ENCODE measurements at regions not wholly inside any gene's neighbourhood (a gene's known extent, or its start where the extent isn't known, plus 50 kb on each side); places are given as distances from the start of the nearest gene placed in this dataset.

- Histone ChIP-seq H3K9ac (ENCODE audit: low read length) (no peak overlapping the region), H3K18ac (ENCODE audit: low read length) (no peak overlapping the region), H4K12ac (ENCODE audit: low read depth, low read length) (no peak overlapping the region), H3K23ac (ENCODE audit: low read length) (no peak overlapping the region), H3K27me3 (ENCODE audit: insufficient read depth, low read length) (no peaks in the 10 kb centered on the region), H3K79me1 (ENCODE audit: low read length) (no peaks in the 10 kb centered on the region), H3K4ac (ENCODE audit: low read depth, low read length) (no peak overlapping the region), H3K4me1 (ENCODE audit: control insufficient read depth in 1 of 2, insufficient read depth in 2 of 2, low read length in 2 of 2) (no peaks in the 10 kb centered on the region), H4K91ac (ENCODE audit: low read depth, low read length) (no peak overlapping the region), H3K36me3 (ENCODE audit: control insufficient read depth in 1 of 2, insufficient read depth in 2 of 2, low read length in 2 of 2) (no peaks in the 10 kb centered on the region), H2AK5ac (ENCODE audit: low read length) (no peak overlapping the region), H3K79me2 (ENCODE audit: control insufficient read depth, insufficient read depth, low read length, poor library complexity) (no peaks in the 10 kb centered on the region), H3K27ac (ENCODE audit: low read depth, low read length) (no peak overlapping the region), H3K14ac (ENCODE audit: low read length) (no peak overlapping the region), H3K9me3 (ENCODE audit: insufficient read depth, low read depth, low read length) (no peaks in the 10 kb centered on the region), H2AFZ (ENCODE audit: insufficient read depth, low read length, poor library complexity) (no peak overlapping the region), H2BK12ac (ENCODE audit: low read length) (no peak overlapping the region), H4K8ac (ENCODE audit: low read depth, low read length) (no peak overlapping the region), H2BK120ac (ENCODE audit: insufficient read depth, low read length, poor library complexity) (no peak overlapping the region), H2BK5ac (ENCODE audit: low read depth, low read length, poor library complexity) (no peak overlapping the region), H3K4me2 (ENCODE audit: low read length) (no peak overlapping the region), H3K4me3 (ENCODE audit: low read depth, low read length) (no peak overlapping the region)
- no peak for DNase-seq
- no CpG with 5 or more reads among the region's 3 CpGs for WGBS (ENCODE audit: extremely low coverage, insufficient coverage, insufficient read length)
These were observed 1558.9 kb downstream of the FAM181B start for GRCh38 chr11:81174646-81175330.

DNA sequence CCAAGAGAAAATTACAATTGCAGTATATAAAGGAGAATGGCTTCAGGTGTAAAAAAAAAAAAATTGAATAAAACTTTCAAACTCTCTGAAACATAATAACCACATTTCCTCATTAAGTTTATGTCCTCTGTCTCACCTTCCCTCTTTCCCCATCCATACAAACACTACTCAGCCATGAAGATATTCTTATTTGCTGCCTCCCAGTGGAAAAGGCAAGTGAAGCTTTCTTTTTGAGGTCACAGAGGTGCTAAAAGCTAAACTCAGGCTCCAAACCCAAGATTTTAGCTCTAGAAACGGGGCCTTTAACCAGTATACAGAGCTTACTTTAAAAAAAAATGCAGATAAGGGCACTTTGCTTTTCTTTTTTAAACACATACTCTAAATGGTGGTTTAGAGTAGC, 1568.5 kb downstream of the FAM181B start:
- H4K91ac ChIP-seq (ENCODE audit: low read depth, low read length), result no peak overlapping the region
- no peak overlapping the region for H3K4ac ChIP-seq (ENCODE audit: low read depth, low read length)
- no peak overlapping the region for H3K4me2 ChIP-seq (ENCODE audit: low read length)
- H3K23ac ChIP-seq (ENCODE audit: low read length), result no peak overlapping the region
- no peaks in the 10 kb centered on the region for H3K27me3 ChIP-seq (ENCODE audit: insufficient read depth, low read length)
- H3K36me3 ChIP-seq (ENCODE audit: control insufficient read depth in 1 of 2, insufficient read depth in 2 of 2, low read length in 2 of 2), result no peaks in the 10 kb centered on the region
- no peak overlapping the region for H2BK12ac ChIP-seq (ENCODE audit: low read length)
- no peak overlapping the region for H3K27ac ChIP-seq (ENCODE audit: low read depth, low read length)
- no peak overlapping the region for H4K12ac ChIP-seq (ENCODE audit: low read depth, low read length)
- no peak overlapping the region for H2AK5ac ChIP-seq (ENCODE audit: low read length)
- no peak overlapping the region for H2BK120ac ChIP-seq (ENCODE audit: insufficient read depth, low read length, poor library complexity)
- H3K4me1 ChIP-seq (ENCODE audit: control insufficient read depth in 1 of 2, insufficient read depth in 2 of 2, low read length in 2 of 2), result no peaks in the 10 kb centered on the region
- no peak overlapping the region for H3K18ac ChIP-seq (ENCODE audit: low read length)
- H2BK5ac ChIP-seq (ENCODE audit: low read depth, low read length, poor library complexity), result no peak overlapping the region
- no peak overlapping the region for H3K14ac ChIP-seq (ENCODE audit: low read length)
- WGBS (ENCODE audit: extremely low coverage, insufficient coverage, insufficient read length), result no CpG with 5 or more reads among the region's 1 CpG
- H3K79me1 ChIP-seq (ENCODE audit: low read length), result no peaks in the 10 kb centered on the region
- no peak overlapping the region for H3K4me3 ChIP-seq (ENCODE audit: low read depth, low read length)
- no peaks in the 10 kb centered on the region for H3K79me2 ChIP-seq (ENCODE audit: control insufficient read depth, insufficient read depth, low read length, poor library complexity)
- no peak for DNase-seq
- no peak overlapping the region for H2AFZ ChIP-seq (ENCODE audit: insufficient read depth, low read length, poor library complexity)
- H3K9me3 ChIP-seq (ENCODE audit: insufficient read depth, low read depth, low read length), result no peaks in the 10 kb centered on the region
- no peak overlapping the region for H3K9ac ChIP-seq (ENCODE audit: low read length)
- no peak overlapping the region for H4K8ac ChIP-seq (ENCODE audit: low read depth, low read length)

- Histone ChIP-seq H4K91ac (ENCODE audit: low read depth, low read length) (no peak overlapping the region), H3K27ac (ENCODE audit: low read depth, low read length) (no peak overlapping the region), H2BK120ac (ENCODE audit: insufficient read depth, low read length, poor library complexity) (no peak overlapping the region), H3K9me3 (ENCODE audit: insufficient read depth, low read depth, low read length) (no peaks in the 10 kb centered on the region), H3K23ac (ENCODE audit: low read length) (no peak overlapping the region), H3K18ac (ENCODE audit: low read length) (no peak overlapping the region), H3K36me3 (ENCODE audit: control insufficient read depth in 1 of 2, insufficient read depth in 2 of 2, low read length in 2 of 2) (no peaks in the 10 kb centered on the region), H3K4me1 (ENCODE audit: control insufficient read depth in 1 of 2, insufficient read depth in 2 of 2, low read length in 2 of 2) (no peaks in the 10 kb centered on the region), H3K4ac (ENCODE audit: low read depth, low read length) (no peak overlapping the region), H3K4me3 (ENCODE audit: low read depth, low read length) (no peak overlapping the region), H3K79me1 (ENCODE audit: low read length) (no peaks in the 10 kb centered on the region), H4K12ac (ENCODE audit: low read depth, low read length) (no peak overlapping the region), H4K8ac (ENCODE audit: low read depth, low read length) (no peak overlapping the region), H2AFZ (ENCODE audit: insufficient read depth, low read length, poor library complexity) (no peak overlapping the region), H2BK5ac (ENCODE audit: low read depth, low read length, poor library complexity) (no peak overlapping the region), H3K27me3 (ENCODE audit: insufficient read depth, low read length) (no peaks in the 10 kb centered on the region), H3K79me2 (ENCODE audit: control insufficient read depth, insufficient read depth, low read length, poor library complexity) (no peaks in the 10 kb centered on the region), H2BK12ac (ENCODE audit: low read length) (no peak overlapping the region), H3K9ac (ENCODE audit: low read length) (no peak overlapping the region), H3K14ac (ENCODE audit: low read length) (no peak overlapping the region), H3K4me2 (ENCODE audit: low read length) (no peak overlapping the region), H2AK5ac (ENCODE audit: low read length) (no peak overlapping the region)
- no CpG with 5 or more reads among the region's 3 CpGs for WGBS (ENCODE audit: extremely low coverage, insufficient coverage, insufficient read length)
- DNase-seq, result no peak
These were observed 1573.8 kb downstream of the FAM181B start for GRCh38 chr11:81159900-81160299.

DNA sequence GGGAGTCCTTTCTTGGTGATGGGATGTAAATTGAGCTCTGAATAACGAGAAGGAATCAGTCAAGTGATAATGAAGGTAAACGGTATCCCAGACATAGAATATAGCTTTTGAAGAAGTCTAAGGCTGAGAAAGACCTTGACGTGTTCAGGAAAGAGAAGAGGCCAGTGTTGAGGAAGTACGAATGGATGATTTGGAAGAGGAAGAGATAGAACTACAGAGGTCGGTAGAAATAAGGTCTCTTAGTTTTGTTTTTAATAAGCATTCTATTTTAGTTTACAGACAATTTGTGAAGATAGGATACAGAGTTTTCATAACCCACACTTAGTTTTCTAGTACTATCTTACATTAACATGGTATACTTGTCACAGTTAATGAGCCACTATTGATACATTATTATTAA, 1598.1 kb downstream of the FAM181B start:
- H2BK12ac ChIP-seq (ENCODE audit: low read length), result no peak overlapping the region
- H4K91ac ChIP-seq (ENCODE audit: low read depth, low read length), result no peak overlapping the region
- H3K9ac ChIP-seq (ENCODE audit: low read length), result no peak overlapping the region
- no peaks in the 10 kb centered on the region for H3K9me3 ChIP-seq (ENCODE audit: insufficient read depth, low read depth, low read length)
- no peak overlapping the region for H3K23ac ChIP-seq (ENCODE audit: low read length)
- H3K4me1 ChIP-seq (ENCODE audit: control insufficient read depth in 1 of 2, insufficient read depth in 2 of 2, low read length in 2 of 2), result no peaks in the 10 kb centered on the region
- no peak overlapping the region for H4K8ac ChIP-seq (ENCODE audit: low read depth, low read length)
- H3K27me3 ChIP-seq (ENCODE audit: insufficient read depth, low read length), result no peaks in the 10 kb centered on the region
- H2BK120ac ChIP-seq (ENCODE audit: insufficient read depth, low read length, poor library complexity), result no peak overlapping the region
- no peak overlapping the region for H3K4me3 ChIP-seq (ENCODE audit: low read depth, low read length)
- H3K4me2 ChIP-seq (ENCODE audit: low read length), result no peak overlapping the region
- H3K4ac ChIP-seq (ENCODE audit: low read depth, low read length), result no peak overlapping the region
- no peak overlapping the region for H3K18ac ChIP-seq (ENCODE audit: low read length)
- H2AK5ac ChIP-seq (ENCODE audit: low read length), result no peak overlapping the region
- H3K79me2 ChIP-seq (ENCODE audit: control insufficient read depth, insufficient read depth, low read length, poor library complexity), result no peaks in the 10 kb centered on the region
- no peaks in the 10 kb centered on the region for H3K36me3 ChIP-seq (ENCODE audit: control insufficient read depth in 1 of 2, insufficient read depth in 2 of 2, low read length in 2 of 2)
- no peaks in the 10 kb centered on the region for H3K79me1 ChIP-seq (ENCODE audit: low read length)
- no peak overlapping the region for H3K27ac ChIP-seq (ENCODE audit: low read depth, low read length)
- no peak overlapping the region for H4K12ac ChIP-seq (ENCODE audit: low read depth, low read length)
- WGBS (ENCODE audit: extremely low coverage, insufficient coverage, insufficient read length), result 100% methylated on average over 2 of the region's 5 CpGs
- DNase-seq, result no peak
- H2AFZ ChIP-seq (ENCODE audit: insufficient read depth, low read length, poor library complexity), result no peak overlapping the region
- H2BK5ac ChIP-seq (ENCODE audit: low read depth, low read length, poor library complexity), result no peak overlapping the region
- H3K14ac ChIP-seq (ENCODE audit: low read length), result no peak overlapping the region

Measured in trophoblast cell (in vitro differentiated cells and primary cell).